ENCODE measurements at regions not wholly inside any gene's neighbourhood (a gene's known extent, or its start where the extent isn't known, plus 50 kb on each side); places are given as distances from the start of the nearest gene placed in this dataset.
"Not testable (repeated sequence)": the region's sequence is repeated elsewhere in the genome, so short reads cannot be mapped to it uniquely, and the experiment has no call there.

DNA sequence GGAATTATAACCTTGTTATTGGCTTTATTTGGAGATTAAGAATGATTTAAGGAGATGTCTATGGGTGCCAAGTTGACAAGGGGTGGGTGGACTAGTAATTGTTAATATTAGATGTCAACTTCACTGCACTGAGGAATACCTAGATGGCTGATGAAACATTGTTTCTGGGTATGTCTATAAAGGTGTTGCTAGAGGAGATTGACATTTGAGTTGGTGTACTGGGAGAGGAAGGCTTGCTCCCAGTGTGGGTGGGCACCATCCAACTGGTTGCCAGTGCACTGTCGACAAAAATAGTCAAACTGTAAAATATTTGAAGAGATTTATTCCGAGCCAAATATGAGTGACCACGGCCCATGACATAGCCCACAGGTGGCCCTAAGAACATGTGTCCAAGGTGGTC lies 378.8 kb downstream of the NDFIP2 start:
- DNase-seq, result no peak

DNA sequence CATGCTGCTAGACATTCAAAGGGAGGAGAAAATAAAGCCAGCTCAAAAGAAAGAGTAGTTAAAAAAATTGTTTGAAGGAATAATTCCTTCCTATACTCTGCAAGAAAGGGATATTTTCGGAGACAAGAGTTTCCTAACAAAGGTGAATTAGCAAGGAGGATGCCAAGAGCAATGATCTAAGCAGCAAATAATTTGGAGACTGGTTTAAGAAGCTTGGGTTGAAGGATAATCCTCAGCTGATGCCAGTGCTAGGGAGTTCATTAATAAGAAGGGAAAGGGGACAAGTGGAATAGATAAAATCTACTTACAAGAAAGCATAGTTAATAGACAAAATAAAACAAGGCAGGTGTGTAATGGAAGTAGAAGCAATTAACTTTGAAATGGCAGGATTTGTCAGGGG lies 372.3 kb downstream of the NDFIP2 start:
- no peak for DNase-seq

- DNase-seq, result no peak
Observed at GRCh38 chr13:79851318-79851717, 370.4 kb downstream of the NDFIP2 start.

DNA sequence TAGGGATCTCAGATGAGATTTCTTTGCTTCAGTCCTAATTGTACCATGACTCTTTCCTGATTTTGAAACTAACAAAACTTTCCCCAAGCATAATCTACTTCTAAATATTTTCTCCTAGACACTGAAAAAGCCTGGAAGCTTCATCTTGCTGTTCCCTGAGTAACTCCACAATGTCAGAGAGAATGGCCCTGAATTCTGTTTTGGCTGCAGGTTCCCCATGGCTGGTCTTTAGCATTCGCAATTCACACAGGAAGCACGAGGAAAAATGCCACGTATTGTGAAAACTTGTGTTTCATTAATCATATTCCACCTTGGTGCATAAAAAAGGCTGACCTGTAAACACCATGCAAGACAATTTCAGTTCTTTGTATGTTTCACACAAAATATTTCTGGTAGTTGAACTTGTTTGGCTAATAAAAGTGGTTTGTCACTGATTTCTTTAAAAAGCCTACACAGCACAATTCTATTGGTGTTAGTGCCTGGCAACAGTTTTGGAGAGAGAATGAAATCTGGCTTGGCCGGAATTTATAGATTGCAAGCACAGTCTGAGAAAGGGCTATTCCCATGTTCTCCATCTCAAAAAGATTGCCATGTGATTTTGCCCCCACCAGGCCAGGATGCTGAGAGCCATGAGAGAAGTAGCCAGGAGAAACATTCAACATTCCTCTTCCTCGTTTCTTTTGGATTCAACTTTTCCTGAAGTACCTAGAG lies 367.1 kb downstream of the NDFIP2 start:
- no peak for DNase-seq

- DNase-seq, result no peak
Observed at GRCh38 chr13:79846386-79846785, 365.4 kb downstream of the NDFIP2 start.

DNA sequence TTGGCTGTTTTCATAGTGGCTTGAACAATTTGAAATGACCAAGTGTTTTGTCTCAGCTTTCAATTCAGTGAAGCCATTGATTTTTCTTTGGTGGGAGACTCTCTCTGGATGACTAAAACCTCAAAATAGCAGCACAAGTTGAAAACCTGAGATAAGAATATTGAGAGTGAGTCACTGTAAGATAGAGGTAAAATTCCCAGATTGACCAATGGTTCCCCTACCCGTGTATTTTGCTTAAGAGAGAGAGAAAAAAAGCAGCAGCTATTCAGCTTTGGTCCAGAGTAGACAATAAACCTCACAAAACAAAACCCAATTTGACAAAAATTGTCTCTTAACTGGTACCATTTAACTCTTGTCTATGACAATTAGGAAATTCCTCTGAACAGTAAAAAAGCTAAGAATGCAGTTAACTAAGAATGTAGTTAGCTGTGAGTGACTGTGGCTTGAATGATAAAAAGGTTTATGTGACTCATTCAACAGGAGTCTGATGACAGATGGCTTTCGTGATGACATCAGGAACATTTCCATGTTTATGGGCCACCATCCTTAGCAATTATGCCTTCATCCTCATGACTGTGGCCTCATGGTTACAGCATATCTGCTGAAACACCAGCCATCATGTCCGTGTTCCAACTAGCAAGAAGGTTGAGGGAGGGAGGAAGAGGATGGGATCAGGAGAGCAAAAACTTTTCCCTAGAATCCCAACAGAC lies 356.9 kb downstream of the NDFIP2 start:
- DNase-seq, result no peak

GRCh38 chr13:79836121-79836520 lies 355.2 kb downstream of the NDFIP2 start:
- DNase-seq, result not testable (repeated sequence)

- no peak for DNase-seq
Observed at GRCh38 chr13:79834876-79835275, 353.9 kb downstream of the NDFIP2 start.

DNA sequence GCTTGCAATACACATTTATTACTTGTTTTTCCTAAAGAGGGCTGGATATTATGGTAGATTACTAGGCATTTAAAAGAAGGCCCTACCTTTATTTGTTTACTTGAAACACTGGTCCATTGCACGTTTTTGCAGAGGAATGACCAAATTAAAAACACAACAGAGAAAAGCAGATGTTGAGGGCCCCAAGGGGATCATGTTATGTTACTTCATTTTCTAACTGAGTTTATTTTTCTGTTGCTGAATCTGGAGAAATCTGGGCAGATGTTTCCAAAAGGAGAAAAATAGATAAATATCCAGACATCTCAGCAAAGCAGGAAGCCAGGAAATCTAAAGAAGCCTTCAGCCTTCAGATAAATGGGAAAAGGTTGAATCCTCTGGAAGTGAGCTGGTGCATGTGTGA lies 353.0 kb downstream of the NDFIP2 start:
- DNase-seq, result no peak

DNA sequence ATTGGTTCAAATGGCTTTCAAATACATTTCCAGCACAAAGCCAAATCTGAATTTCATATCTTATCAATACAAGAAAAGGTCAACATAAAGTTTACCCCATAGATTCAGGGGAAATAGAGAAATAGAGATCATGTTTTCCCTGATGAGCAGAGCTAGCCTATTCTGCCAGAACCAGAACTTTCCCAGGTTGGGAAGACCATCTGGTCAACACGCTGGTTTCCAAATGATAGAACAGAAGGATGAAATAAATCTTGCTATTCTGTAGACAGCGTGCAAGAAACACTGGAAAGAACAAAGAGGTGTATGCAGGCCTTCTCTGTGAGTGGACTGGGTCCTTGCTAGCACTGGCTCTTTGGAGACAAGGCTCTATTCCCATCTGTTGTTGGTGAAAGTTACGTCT lies 350.6 kb downstream of the NDFIP2 start:
- DNase-seq, result no peak

DNA sequence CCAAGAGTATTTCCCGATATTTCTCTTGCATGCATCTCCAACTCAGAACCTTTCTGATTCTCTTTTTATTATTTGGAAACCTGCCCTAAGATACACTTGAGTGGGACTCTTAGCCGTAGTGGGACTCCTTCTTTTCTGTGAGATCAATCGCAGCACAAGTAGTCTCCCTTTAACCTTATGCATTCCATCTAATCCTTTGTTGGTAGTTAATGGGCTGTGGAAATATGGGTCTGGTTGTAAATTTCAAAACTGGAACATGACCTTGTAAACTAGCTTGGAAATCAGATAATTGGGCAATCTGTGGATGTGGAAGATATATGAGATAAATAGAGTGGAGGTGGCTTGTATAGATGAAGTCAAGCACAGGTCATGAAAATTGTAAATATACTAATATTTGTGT lies 350.0 kb downstream of the NDFIP2 start:
- no peak for DNase-seq

DNA sequence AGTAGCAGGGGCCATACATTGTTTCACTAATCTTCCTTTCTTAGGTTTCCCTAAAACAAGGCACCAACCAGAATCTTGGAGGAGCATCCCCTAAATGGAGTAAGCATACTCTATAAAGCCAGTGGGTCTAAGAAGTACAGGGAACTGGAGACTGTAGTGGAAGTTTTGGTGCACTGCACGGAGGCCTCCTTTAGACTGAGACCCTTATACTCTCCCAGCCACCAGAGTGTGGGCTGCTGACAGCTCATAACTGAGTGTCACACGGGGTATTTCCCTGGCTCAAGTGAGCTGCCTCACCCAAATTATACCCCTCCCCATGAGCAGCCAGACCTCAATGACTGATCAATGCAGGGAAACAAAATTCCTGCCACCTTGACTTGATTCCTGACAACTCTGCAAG lies 349.5 kb downstream of the NDFIP2 start:
- DNase-seq, result no peak

DNA sequence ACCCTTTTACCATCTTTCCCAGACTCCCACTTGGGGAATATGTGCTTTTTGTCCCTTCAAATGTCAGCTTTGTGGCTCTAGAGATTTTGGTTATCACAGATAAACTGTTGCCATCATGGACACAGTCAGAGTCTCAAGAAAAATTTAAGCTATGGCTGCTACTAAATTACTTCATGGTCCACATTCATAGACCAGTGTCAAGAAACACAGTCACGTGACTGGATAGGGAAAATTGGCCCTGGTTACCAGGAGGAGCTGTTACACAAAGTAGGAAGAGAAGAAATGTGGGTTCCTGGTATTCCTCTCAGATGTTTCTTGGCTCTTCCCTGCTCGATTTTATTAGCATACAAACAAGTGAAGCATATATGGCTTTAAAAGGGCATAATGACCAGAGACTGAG lies 348.9 kb downstream of the NDFIP2 start:
- no peak for DNase-seq

- no peak for DNase-seq
Observed at GRCh38 chr13:79825959-79826358, 345.0 kb downstream of the NDFIP2 start.

- no peak for DNase-seq
Observed at GRCh38 chr13:79815041-79815440, 334.1 kb downstream of the NDFIP2 start.

DNA sequence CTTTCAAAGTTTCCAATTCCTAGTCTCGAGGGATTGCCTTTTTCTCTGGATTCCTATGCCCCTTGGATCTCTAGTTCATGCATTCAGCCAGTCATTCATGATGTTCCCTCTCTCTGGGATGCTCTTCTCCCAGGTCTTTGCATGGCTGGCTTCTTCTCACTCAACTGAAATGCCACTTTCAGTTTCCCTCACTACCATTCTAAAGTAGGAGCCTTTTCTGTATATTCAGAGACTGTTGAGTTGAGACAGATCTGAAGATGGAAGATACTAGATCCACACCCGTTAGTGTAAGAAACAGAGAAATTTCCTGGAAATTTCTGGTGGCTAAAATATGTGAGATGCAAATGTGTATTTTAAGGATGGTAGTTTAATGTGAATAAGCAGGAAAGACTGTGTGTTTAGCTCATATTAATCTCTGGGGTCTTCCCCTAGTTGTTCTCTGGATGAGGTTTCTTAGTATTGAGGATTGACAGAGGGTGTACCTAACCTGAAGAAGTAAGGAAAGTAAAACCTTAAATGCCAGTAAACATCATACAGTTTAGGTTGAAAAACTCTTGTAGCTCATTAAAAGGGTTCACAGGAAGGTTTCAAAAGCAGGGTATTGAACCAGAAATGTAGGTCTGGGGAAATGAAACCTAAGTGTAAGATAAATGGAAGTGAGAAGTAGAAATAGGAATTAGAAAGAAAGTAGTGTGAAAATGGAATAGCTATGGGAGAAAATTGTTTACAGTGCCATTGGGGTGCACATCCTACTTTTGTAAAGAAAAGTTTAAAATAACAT lies 331.3 kb downstream of the NDFIP2 start:
- no peak for DNase-seq

DNA sequence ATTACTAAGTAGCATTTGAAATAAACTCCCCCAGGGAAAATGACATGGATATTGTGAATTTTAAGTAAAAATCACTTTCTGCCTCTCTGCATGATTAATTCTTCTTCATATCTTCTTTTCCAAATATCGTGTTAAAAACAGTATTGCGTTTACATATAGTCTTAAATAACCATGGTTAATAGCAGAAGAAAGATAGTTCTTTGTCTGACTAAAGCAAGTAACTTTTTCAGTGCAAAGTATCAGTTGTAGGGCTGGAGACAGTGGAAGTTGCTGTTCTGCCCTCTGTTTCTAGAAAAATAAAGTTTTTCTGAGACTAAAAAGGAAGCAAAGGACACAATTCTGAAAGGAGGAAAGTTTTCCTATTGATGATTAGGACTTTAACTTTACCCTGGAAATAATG lies 330.2 kb downstream of the NDFIP2 start:
- DNase-seq, result no peak

- DNase-seq, result no peak
Observed at GRCh38 chr13:79810669-79811068, 329.7 kb downstream of the NDFIP2 start.

- no peak for DNase-seq
Observed at GRCh38 chr13:79810018-79810417, 329.1 kb downstream of the NDFIP2 start.

DNA sequence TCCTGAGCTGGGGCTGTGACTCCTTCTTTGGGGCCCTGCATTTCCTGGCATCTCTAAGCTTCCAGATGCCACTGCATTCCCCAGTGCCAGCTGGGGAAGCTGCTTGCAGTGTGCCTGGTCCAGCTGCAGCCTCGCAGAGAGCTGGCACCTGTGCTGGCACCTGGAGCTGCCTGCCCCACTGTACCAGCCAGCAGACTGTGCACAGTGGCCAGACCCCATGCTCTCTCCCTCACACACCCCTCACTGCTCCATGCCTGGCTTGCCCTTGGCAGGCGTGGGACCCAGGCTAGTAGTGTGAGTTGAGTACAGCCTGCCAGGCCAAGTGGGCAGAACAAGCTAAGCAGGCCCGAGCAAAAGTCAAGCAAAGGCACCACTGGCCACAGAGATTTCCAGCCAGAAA lies 327.5 kb downstream of the NDFIP2 start:
- DNase-seq, result no peak

DNA sequence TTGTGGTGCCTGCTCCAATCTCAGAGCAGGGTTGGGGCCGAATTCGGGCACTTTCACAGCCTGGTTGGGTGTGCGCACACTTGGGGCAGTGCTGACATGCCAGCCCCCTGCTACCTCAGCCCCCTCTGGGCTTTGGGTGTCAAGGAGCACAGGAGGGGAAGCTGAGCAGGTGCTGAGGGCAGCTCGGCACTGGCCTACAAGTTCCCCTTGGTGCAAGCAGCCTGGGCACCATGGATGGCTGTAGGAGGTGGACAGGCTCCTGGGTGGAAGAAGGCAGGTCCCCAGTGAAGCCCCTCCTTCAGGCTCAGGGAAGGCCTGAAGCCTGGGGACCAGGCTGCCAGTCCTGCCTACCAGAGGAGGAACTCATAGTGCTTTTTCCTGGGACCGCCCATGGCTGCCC lies 326.6 kb downstream of the NDFIP2 start:
- DNase-seq, result no peak

GRCh38 chr13:79806821-79807220 lies 325.9 kb downstream of the NDFIP2 start:
- no peak for DNase-seq

DNA sequence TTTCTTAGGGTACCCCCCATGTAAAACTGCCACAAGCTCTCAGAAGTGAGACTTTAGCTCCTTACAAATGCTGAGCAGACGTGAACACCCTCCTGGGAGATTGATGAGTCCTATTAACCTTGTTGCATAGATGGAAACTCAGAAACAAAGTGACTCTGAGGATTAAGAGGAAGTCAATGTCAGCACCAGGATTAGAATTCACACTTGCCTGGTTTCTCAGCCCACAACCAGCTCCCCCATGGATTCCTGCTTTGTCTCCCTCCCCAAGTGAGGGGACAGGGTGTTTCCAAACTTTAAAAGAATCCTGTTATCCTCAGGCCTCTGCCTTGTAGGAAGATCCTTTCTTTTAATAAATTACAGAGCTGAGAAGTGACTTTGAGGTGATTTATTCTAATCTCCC lies 324.4 kb downstream of the NDFIP2 start:
- no peak for DNase-seq

- DNase-seq, result no peak
Observed at GRCh38 chr13:79803989-79804388, 323.0 kb downstream of the NDFIP2 start.
